ENCODE measurements at regions not wholly inside any gene's neighbourhood (a gene's known extent, or its start where the extent isn't known, plus 50 kb on each side); places are given as distances from the start of the nearest gene placed in this dataset.

- TF ChIP-seq ZNF274 (IDR thresholded peaks at IDR 0.05; ENCODE audit: low read depth, low read length) (no peak), YY1 (IDR thresholded peaks at IDR 0.05; ENCODE audit: insufficient read depth, insufficient read length) (no peak)
Measured at GRCh38 chr12:34403706-34404376, 381.5 kb downstream of the ALG10 start.
